ENCODE measurements at regions not wholly inside any gene's neighbourhood (a gene's known extent, or its start where the extent isn't known, plus 50 kb on each side); places are given as distances from the start of the nearest gene placed in this dataset.

DNA sequence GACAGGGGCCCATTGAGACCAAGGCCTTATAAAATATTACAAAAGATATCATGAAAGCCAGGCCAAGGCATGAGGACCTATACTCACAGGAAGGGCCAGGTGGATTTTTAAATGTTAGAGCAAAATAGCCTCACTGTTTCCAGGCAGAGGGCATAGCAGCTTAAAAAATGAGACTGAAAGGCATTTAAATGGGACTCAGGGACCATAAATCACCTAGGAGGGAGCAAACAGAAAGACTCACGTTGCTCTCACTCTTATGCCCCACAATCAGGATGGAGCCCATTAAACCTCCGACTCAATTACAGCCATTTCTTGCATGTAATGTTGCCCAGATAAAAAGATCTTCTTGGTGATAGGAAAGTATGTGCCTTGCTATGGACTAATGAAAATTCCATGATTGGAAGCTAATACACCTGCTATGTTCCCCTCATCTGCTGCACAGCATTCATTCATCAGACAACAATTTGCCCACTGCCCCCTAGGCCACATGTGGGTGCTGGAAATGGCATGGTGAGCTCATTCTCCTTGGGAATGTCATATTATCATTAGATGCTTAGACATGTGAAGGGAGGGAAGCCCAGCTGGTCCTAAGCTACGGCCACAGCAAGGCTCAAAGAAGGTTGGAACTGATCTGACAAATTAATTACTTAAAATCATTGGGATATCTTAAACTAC, 128.6 kb upstream of the GRIA1 start:
- TF ChIP-seq, protein P1, sequence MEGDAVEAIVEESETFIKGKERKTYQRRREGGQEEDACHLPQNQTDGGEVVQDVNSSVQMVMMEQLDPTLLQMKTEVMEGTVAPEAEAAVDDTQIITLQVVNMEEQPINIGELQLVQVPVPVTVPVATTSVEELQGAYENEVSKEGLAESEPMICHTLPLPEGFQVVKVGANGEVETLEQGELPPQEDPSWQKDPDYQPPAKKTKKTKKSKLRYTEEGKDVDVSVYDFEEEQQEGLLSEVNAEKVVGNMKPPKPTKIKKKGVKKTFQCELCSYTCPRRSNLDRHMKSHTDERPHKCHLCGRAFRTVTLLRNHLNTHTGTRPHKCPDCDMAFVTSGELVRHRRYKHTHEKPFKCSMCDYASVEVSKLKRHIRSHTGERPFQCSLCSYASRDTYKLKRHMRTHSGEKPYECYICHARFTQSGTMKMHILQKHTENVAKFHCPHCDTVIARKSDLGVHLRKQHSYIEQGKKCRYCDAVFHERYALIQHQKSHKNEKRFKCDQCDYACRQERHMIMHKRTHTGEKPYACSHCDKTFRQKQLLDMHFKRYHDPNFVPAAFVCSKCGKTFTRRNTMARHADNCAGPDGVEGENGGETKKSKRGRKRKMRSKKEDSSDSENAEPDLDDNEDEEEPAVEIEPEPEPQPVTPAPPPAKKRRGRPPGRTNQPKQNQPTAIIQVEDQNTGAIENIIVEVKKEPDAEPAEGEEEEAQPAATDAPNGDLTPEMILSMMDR (IDR thresholded peaks at IDR 0.05): no peak
- TF ChIP-seq POLR2A (IDR thresholded peaks at IDR 0.05): no peak
